HG03045 (cell line): ENCODE measurements at regions not wholly inside any gene's neighbourhood (a gene's known extent, or its start where the extent isn't known, plus 50 kb on each side); places are given as distances from the start of the nearest gene placed in this dataset.

Source experiments
- ATAC-seq: cut with Tn5 transposase; IDR thresholded peaks from one replicate; pipeline ENCODE4 v1.9.1; 2021; ENCODE audit warnings: mild to moderate bottlenecking, moderate library complexity; ENCODE audit not compliant: unreplicated experiment

DNA sequence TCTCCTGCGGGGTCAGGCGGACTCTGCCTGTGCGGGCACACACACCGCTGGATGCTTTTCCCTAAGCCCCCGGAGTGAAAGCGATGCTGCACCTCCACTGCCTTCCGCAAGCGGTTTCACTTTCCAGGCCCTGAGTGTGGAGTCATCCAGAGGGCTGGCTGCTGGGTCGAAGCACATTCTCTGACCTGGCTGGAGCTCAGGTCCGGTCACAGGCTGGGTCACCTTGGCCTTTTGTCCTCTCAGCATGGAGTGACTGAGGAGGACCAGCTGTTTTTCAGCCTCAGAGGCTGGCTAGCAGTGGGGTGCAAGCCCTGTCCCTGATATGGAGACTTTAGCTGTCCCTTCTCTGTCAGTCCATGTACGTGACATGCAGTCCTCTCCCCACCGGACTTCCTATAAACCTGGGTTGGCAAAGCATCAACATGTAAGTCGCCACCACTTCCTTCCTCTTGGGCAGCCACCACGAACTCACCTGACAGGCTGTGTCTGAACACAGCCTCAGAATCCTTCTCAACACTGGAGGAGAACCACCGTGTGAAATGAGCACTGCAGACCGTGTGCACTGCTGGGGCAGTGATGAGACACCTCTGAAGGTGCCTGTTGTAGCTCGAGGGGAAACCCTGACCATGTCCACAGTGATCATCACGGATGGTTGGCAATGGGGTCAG, 51.3 kb downstream of the GADD45G start:
- no peak for ATAC-seq

DNA sequence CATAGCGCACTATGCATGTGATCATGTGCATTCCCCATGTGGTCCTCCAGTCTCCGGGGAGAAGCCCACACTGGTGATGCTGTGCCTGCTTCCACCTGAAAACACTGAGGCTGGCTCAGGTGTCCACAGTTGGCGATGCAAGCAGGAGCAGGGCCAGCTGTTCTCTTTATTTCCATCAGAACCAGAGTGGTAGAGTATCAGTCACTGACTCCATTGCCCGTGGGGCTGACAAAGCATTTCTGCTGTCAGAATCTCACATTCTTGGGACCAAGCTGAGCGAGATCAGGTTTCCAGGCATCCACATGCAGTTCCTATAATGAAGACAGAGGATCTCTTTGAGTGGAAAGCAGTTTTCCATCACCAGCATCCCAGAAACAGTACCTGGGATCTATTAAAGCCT, 52.5 kb downstream of the GADD45G start:
- no peak for ATAC-seq

DNA sequence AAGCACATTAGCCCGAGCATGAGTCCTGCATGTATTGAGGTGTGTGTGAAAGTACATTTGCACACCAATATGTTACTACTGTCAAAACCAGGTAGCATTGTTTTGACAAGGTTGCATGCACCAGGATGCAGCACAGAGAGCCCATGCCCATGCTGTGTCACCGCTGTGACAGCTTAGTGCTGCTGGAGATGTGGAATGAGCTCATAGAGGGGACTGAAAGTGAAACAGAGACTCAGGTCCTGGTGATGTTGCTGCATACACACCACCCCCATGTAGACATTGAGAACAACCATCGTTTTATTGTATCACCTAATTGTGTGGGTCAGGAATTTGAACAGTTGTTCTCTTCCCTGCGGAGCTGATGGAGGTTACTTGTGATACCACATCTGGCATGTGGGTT, 53.0 kb downstream of the GADD45G start:
- no peak for ATAC-seq

DNA sequence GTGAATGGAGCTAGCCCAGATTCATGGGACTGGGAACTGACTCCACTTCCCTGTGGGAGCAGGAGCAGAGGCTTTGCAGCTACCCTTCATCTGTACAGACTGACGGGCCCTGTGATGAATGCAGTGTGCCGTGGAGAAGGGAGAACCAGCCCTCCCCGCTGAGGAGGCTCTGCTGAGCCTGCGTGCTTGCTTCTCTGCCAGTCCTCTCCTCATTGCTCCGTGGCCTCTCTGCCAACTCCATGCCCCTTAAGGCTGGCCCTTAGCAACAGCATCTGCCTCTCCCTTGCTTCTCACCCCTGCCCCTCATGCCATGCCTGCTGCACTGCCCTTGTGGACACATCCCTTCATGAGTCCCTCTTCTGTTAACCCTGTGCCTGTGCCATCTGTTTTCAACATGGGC, 53.6 kb downstream of the GADD45G start:
- ATAC-seq, result no peak

DNA sequence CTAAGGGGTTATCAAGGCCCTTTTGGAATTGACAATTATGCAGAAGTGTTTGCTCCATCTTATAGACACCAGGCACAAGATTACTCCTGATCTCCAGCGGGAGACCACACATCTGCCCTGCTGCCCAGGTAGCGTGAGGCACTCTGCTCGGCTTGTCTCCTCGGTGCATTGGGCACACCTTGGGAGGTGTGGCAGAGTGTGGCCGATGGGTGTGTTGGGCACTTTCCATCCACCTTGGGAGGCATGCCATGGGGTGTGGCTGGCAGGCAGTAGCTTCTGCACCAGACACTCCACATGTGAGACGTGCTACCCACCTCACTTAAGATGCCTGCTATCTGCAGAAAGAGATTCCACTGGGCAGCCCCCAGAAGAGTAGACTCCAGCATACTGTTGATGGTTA, 54.1 kb downstream of the GADD45G start:
- ATAC-seq, result no peak

DNA sequence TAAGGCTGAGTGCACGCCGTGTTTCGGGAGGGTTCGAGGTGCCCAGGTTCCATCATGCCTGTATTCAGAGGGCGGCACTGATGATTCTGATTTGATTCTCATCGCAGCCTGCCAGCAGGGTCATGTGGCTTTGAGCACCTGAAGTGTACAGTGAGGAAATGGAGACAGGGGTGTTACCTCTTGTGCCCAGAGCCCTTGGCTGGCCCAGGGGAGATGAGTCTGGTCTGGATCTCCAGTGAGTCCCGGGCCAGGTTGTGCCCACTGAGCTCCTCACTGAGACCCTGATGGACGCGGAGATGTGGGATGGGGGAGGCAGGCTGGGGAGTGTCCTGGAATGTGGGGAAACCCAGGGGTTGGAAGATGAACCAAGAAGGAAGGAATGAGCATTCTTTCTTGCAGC, 54.7 kb downstream of the GADD45G start:
- no peak for ATAC-seq

DNA sequence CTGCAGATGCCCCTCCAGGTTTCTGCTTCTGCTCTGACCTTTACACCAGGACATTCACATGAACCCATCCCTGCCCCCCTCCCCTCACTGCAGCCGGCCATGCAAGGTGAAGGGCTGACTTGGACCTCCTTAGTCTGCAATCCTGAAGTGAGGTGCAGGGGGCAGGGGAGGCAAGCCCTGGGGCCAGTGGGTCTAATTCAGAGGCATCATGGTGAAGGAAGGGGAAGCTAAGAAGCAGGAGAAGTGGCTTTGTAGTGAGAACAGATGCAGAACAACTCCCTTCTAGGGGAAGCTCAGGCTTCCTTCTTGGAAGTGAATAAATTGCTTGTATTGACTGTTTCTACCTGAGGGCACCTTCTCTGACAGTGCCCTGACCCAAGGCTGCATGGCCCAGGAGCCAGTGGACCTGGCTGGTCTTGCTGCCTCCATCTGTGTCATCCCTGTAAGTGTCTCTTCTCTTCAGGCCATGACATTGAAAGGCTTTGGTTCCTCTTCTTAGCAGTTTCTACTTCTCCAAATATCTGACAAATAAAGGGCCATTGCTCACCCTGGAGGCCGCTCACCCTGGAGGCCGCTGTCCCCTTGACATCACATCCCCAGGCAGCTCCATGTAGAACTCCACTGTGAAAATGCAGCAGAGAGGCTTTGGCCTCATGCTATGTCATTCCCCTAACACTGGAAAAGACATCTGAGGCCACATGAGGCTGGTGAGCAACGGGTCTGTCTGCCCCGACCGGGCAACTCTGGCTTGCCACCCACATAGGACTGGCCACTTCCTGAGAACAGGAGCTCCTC, 55.3 kb downstream of the GADD45G start:
- no peak for ATAC-seq

DNA sequence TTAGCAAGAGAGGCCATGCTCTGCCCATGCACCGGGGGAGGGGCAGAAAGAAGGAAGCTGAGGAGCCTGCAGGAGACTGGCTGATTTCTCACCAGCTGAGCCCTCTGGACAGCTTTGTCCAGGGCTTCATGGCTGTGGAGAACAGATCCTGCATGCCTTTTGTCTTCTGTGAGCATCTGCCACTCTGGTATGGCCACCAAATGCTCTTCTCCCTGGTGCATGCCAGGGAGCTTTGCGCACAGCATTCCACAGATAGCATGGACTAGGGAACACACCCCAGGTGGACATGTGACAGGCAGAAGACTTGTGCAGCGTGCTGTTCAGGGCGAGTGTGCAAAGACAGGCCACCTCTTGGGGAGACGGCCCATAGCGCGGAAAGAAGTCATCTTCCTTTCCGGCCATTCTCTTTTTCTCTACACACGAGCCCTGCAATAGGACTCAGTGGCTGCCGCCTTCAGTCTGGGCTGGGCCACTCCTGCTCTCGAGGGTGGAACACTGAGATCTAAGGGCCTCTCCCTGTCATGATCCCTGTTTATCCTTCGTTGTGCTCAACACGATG, 56.7 kb downstream of the GADD45G start:
- no peak for ATAC-seq

DNA sequence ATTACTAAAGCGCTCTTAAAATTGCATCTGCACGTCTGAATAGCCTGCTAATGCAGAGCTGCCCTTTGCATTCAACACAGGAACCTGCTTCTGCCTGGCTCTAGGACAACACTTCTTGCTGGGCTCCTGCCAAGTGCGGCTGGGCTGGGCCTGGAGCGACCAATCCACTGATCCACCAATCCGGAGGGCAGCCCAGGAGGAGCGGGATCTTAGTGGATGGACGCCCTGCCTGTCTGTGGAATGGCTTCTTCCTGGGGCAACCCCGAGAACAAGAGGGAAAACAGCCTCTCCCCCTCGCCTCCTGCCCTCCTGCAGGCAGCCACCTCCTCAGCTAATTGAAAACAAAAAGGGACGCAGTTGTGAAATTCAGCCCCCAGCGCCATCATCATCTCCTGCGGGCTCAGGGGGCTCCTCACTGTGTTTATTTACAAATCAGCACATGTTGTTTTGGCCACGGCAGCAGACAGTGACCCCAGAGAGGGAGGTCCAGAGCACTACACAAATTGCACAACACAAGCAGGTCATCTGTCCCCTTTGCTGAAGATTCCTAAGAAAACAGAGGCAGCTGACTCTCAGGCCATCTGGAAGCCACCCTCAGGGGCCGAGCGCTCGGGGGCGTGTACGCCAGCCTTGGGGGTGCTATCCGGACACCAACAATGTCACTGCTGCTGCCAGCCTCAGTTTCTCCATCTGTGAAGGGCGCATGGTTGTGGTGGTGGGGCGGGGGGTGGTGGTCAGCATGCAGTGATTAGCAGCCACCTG, 57.3 kb downstream of the GADD45G start:
- ATAC-seq, result no peak

DNA sequence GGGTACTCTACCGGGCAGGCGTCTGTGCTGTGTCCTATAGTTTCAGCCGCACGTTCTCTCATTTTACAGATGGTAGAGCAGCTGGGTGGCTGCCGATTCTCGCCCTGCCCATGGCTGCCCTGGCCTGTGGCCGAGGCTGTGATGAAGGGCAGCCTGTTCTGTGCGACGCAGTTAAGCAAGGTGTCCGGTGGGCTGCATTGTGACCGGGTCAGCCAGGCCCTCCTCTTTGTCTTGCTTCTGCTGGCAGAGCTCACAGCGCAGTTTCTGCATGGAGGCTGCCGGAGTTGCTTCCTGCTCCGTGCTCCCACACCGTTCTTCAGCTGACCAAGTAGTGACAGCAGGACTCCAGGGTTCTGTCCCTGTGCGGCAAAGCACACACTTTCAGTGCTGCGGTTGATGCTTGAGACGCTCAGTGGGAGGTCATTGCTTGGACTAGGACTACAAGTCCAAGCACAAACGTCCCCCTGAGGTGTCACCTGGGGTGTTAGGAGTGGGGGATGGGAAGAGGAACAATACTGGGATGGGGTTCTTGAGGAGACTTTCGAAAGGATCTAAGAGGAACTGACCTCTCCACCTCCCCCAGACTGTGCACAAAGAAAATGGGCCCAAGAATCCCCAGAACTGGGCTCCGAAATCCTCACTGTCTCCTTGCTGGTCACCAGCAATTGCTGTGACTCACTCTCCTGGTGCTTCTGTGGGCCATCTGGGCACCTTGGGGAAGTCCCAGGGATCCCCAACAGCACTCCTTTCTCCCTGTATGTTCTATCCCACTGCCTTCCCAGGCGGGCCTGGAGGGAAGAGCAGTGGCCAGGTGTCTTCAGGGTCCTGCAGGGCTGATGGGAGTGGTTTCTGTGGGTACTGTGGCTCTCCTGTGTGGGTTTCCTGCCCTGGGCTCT, 58.2 kb downstream of the GADD45G start:
- ATAC-seq, result no peak

DNA sequence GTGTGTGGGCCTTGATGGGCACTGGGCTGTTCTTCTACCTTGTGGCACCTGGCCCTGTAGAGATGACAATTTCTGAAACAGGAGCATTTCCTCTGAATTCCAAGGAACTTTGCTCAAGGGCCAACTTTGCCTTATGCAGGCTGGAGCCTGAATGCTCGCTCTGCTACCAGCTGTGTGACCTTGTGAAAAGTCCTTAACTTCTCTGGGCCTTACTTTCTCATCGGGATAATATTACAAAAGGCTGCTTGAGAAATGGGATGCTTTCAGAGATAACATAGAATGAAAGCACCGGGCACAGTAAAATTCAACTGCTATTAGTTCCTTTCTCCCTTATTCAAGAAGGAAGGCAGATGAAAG, 58.8 kb downstream of the GADD45G start:
- ATAC-seq, result no peak

DNA sequence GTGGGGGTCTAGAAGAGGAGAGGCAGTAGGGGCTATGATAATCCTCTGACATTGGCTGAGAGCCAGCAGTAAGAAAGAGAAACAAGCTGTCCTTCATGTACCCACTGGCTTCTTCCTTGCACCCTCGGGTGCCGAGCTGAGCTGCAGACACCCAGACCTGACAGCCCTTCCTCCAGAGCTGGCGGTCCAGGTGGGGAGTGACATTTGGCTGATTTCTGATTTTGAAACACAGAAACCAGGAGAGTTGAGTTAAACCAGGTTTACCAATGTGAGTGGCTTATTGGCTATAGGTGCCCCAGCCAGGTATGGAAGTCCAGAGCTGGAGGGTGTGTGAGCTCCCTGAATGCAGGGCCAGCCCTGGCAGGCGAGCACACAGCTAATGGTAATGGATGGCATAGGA, 59.2 kb downstream of the GADD45G start:
- ATAC-seq, result no peak

DNA sequence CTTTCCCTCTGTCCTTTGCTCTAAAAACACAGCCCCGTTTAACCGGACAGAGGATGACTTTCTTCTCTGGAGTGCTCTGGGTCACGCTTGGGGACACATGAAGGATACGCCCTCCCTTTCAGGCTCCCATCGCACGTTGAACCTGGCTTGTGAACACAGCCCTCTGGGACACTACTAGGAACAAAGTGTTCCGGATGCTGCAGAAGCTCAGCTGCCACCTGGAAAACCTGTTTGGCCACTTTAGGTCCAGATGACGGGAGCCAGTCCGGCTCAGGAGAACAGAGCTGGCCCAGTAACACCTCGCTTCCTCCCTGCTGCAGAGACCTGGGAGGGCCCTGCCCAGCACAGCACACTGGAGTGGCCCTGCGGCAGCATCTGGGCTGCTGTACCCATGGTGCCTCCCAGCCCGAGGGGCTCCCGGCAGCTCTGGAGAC, 60.1 kb downstream of the GADD45G start:
- ATAC-seq, result no peak

DNA sequence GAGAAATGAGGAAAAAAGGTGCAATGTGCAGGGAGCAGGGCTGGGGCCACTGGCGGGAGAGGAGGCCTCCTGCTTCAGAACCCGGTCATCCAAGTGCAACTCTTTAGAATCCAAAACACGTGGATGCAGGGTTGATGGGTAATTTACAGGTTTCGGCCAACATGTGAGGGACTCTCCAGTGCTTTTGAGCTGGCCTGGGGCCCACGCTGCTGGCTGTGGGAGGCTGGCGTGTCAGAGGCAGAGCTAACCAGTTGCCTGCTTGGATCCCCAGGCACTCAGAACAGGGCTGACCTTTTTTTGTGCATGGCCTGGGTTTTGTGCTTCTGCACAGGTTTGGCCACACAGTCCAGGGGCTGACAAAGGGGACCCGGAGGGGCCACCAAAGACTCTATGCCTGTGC, 61.6 kb downstream of the GADD45G start:
- no peak for ATAC-seq

DNA sequence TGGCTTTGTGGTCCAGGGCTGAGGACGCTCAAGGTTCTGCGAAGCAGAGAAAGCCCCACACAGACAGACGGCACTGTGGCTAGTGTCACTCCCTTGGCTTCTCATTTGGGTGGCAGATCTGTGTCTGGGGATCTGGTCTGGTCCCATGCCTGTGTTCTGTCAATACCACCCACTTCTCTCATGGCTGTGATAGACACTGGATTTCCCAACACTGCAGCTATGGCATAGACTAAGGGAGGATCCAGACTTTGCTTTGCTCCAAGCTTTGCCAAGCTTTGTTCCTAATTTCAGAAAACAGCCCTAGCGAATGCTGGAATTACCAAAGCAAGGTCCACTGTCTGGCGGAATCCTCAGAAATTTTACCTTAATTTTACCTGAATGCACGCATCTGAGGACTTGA, 62.1 kb downstream of the GADD45G start:
- no peak for ATAC-seq

DNA sequence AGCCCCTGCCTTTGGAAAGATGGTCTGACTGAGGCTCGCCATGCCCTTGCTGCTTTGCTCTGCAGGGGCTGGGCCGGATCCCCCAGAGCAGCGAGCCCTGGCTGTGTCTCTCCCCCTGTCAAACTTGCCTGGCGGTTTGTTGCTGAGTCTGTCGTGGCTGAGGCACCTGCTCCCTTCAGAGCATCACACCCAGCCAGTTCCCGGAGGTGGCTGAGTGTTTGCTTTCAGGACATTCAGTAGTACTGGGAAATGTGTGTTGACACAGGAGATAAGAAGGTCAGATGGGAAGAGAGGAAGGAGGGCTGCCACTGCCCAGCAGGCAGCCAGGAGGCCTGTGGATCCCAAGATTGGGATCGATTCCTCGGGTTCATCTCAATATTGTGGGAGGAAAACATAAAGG, 62.9 kb downstream of the GADD45G start:
- ATAC-seq, result no peak

DNA sequence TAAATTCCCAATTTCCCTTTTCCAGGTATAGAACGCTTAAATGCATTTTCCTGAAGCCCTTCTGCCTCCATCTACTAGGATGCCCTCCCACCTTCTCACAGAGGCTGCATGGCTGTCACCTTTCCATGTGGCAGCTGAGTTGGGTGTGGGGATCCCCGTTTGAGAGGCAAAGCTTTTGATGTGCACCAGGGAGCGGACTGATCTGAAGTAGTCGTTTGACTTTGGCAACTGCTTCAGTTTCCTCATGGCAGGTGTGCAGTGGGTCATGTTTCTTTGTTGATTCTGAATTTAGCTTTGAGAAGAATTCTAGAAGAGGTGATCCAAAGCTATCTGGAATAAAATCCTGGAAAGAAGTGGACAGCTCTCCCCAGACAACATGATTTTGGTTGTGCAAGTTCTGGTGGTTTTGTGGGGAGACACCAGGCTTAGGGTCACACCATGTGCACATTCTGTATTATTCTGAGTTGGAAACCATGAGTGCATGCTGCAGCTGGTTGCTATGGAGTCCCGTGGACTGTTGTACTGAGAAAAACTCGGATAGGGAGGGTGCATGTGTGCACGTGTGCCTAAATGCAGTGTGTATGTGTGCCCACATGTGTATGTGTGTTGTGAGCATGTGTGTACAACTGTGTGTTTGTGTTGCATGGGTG, 63.5 kb downstream of the GADD45G start:
- no peak for ATAC-seq

DNA sequence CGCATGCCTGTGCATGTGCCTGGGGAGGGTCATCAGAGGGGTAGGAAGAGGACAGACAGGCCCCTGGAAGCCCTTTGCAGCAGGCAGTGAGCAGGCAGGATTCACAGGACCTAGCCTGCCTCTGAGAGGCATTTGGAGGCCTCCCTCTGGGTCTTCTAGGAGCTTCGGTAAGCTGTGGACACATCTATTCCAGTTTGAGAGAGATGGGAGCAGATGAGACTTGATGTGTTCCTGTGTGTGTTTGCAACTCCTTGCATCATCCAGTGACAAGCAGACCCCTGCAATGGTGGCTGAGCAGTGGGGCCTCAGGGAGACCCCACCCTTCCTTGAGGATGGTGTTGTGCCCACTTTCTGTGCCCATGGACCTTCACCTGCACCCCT, 64.0 kb downstream of the GADD45G start:
- ATAC-seq, result no peak

DNA sequence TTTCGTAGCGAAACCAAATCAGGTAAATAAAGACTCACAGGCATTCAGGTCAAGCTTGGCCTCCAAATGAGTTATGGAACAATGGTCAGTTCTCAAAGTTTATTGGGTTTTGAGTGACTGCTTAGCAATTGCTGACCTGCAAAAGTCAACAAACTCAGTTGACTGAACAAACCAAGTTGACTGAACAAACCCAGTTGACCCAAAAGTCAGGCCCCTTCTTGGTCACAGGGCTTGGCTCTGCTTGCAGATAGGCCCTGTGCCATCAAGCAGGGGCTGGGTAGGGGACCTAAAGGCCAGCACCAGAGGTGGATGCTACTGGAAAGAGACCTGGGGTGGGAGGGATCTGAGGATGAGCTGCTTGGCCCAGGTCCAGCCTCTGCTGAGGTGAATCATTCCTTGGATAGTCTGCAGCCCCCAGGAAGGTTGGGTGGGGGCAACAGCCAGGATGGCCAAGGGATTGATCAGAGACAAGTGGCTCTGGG, 64.6 kb downstream of the GADD45G start:
- ATAC-seq, result no peak

DNA sequence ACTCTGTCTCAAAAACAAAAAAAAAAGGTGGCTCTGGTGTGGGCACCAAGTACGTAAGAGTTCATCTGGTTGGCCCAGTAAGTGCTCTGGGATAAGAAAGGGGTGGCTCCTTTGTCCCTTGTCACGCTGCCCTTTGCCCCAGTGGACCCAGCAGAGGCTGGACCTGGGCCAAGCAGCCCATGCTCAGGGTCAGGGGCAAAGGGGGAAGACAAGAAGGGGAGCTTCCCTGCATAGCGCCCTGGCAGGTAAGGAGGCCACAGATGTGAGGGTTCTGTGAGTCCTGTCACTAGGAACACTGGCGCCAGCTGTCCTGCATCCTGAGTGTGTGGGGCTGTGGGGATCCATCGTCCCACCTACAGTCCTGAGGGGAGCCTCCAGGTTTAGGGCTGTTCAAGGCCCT, 65.3 kb downstream of the GADD45G start:
- ATAC-seq, result no peak
